SJCRH30 (cell line): ENCODE measurements at regions not wholly inside any gene's neighbourhood (a gene's known extent, or its start where the extent isn't known, plus 50 kb on each side); places are given as distances from the start of the nearest gene placed in this dataset.

ENCODE experiments used
- DNase-seq, 2 experiments: peaks; one replicate each; pipeline ENCODE4 v3.0.0-alpha.2; 2015 to 2020
- H3K27ac ChIP-seq: fragments of 250-450 bp; sonication (Bioruptor Pico); 2 replicates; pipeline ENCODE4 v1.5.1; 2020; ENCODE audit warnings: mild to moderate bottlenecking, moderate library complexity
- H3K27me3 ChIP-seq: fragments of 250-450 bp; sonication (Bioruptor Pico); 2 replicates; pipeline ENCODE4 v1.5.1; 2020; ENCODE audit warnings: mild to moderate bottlenecking, moderate library complexity
- H3K36me3 ChIP-seq: fragments of 250-450 bp; sonication (Bioruptor Pico); 2 replicates; pipeline ENCODE4 v1.5.1; 2020; ENCODE audit warnings: mild to moderate bottlenecking, moderate library complexity
- H3K4me1 ChIP-seq: fragments of 250-450 bp; sonication (Bioruptor Pico); 2 replicates; pipeline ENCODE4 v1.5.1; 2020; ENCODE audit warnings: mild to moderate bottlenecking, moderate library complexity
- H3K4me3 ChIP-seq: fragments of 250-450 bp; sonication (Bioruptor Pico); 2 replicates; pipeline ENCODE4 v1.5.1; 2020; ENCODE audit warnings: mild to moderate bottlenecking, moderate library complexity
- H3K9me3 ChIP-seq: fragments of 250-450 bp; sonication (Bioruptor Pico); replicated peaks from 2 replicates; pipeline ENCODE4 v1.5.1; 2020; ENCODE audit warnings: mild to moderate bottlenecking, moderate library complexity

DNA sequence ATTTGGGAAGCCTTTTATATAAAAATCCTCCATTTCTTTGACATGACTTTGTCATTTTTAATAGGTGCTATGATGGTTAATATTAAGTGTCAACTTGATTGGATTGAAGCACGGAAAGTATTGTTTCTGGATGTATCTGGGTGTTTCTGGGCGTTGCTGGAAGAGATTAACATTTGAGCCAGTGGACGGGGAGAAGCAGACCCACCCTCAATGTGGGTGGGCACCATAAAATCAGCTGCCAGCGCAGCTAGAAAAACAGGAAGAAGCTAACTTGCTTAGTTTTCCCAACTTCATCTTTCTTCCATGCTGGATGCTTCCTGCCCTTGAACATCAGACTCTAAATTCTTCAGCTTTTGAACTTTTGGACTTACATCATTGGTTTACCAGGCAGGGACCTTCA, 1003.0 kb downstream of the SORCS3 start:
- H3K36me3 ChIP-seq: no peaks in the 10 kb centered on the region
- H3K27ac ChIP-seq: no peak overlapping the region
- DNase-seq: no peak
- H3K27me3 ChIP-seq: no peaks in the 10 kb centered on the region
- H3K4me3 ChIP-seq: no peak overlapping the region
- H3K9me3 ChIP-seq: no peaks in the 10 kb centered on the region
- H3K4me1 ChIP-seq: no peaks in the 10 kb centered on the region

DNA sequence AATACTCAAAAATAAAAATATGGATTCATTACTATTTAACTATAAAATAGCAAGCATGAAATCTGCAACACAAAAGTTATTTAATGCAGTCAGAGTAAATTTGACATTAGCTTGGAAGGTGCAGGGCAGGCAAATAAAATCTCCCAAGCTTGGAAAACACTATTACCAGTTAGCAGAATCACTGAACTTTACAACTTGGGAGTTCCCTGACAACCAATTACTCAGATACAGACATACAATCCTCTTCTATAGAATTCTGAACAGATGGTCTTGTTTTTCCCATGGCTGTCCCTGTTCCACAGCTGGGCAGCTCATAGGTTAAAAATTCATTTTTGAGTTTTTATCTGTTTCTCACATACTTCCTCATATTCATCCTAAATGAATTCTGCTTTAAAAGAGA, 1002.6 kb downstream of the SORCS3 start:
- DNase-seq: no peak
- H3K27ac ChIP-seq: no peak overlapping the region
- H3K36me3 ChIP-seq: no peaks in the 10 kb centered on the region
- no peaks in the 10 kb centered on the region for H3K27me3 ChIP-seq
- H3K4me3 ChIP-seq: no peak overlapping the region
- no peaks in the 10 kb centered on the region for H3K4me1 ChIP-seq
- no peaks in the 10 kb centered on the region for H3K9me3 ChIP-seq

DNA sequence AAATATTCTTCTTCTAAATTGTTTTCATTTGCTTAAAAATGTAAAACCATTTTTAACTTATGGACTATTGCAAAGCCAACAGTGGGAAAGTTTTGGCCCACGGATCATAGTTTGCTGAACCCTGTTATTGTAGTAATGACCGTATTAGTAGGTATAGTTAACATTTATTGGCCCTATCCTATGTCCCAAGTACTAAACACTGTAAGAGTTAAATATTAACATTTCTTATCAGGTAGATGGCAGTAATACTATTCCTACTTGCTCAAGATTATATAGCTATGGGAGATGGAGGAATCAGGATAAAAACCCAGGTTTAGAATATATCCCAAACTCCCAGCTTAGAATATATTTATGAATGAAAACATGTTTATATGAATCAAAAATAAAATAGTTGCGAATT, 993.2 kb downstream of the SORCS3 start:
- Histone ChIP-seq H3K9me3 (no peaks in the 10 kb centered on the region), H3K36me3 (no peaks in the 10 kb centered on the region), H3K4me3 (no peak overlapping the region), H3K4me1 (no peaks in the 10 kb centered on the region), H3K27me3 (no peaks in the 10 kb centered on the region), H3K27ac (no peak overlapping the region)
- DNase-seq: no peak

DNA sequence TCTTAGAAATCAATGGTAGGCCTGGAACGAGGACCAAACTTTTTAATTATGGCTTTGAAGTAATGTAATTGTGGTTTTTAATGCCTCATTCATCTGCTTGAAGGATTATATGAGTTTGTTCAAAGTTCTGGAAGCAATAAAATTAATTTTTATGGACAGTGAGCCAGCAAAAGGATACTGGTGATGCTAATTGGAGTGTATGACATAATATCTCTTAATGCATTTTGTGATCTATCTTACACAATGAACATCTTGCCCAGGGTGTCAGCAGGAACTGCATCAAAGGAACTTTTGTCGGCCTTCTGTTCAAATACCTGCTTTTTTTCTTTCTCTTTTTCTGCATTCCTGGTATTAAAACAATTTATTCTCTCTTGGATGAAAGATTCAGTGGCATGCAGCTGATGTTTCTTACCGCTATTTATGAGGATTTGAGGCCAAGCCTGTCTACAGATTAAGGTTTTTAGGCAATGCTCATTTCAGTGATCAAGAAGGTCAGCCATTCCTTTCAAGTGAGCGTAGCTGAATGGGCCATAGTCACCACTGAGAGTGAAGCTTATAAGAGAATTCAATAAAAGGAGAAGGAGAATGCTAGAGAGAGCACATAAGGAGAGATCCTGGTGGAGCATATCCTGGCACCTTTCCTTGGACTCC, 974.8 kb downstream of the SORCS3 start:
- Histone ChIP-seq H3K36me3 (no peaks in the 10 kb centered on the region), H3K4me1 (no peaks in the 10 kb centered on the region), H3K4me3 (no peak overlapping the region), H3K27me3 (no peaks in the 10 kb centered on the region; the same call in 1 of the 2 replicates), H3K9me3 (no peaks in the 10 kb centered on the region), H3K27ac (no peak overlapping the region)
- DNase-seq: no peak

DNA sequence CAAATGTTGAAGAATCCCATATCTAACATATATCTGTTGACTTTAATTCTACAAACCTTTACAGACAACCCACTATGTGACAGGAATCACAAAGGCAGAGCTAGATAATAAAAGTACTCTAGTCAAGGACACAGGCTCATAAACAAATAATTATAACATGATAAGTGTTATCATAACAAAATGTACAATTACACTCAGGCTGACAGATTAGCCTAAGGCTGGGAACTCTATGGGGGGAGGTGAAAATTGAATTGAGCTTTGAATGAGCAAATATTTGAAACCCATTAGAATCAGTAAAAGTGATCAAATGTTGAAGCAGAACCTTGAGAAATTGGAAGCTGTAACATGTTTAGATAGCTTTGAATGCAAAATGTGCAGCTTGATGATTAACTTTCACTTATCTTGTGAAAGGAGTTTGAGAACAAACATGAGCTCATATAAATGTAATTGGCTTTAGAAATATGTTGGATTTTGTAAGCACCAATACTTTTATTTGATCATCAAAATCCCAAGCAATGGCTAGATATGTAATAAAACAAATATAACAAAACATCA, 970.2 kb downstream of the SORCS3 start:
- Histone ChIP-seq H3K9me3 (no peaks in the 10 kb centered on the region), H3K4me3 (no peak overlapping the region), H3K27ac (no peak overlapping the region), H3K4me1 (no peaks in the 10 kb centered on the region), H3K27me3 (no peaks in the 10 kb centered on the region; the same call in 1 of the 2 replicates), H3K36me3 (no peaks in the 10 kb centered on the region)
- DNase-seq: no peak

DNA sequence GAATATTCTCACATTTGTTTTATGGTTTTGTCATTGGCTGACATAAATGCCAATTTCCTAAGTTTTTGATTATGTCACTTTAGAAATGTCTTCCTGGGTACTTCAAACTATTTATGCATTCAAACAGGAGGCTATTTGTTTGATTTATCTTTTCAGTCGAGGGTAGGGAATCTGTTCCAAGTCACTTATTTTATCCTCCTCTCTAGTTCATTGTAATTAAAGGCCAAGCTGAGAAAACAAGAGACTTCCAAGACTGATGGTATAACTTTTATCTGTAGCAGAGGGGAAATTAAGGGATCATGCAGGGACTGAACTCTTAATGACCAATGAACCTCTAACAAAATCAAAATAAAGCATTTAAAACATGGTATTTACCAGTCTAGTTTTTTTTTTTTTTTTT, 968.4 kb downstream of the SORCS3 start:
- H3K36me3 ChIP-seq: no peaks in the 10 kb centered on the region

DNA sequence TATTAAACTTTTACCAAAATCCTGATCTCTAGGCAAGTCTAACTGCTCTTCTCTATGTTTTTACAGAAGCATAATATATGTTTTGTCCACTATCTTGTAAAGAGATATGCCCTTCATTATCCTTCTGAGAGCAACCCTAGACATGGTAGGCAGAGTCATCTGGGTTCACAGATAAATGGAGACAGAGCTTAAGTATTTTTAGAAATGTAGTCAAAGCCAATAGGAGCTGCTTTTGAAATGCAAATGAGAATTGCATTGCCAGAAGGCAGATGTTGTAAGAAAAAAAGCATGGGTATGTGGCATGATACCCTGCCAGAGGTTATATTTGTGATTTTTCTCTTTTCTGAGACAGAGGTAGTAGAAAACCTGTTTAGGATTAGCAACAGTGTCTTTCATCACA, 964.8 kb downstream of the SORCS3 start:
- Histone ChIP-seq H3K27me3 (no peaks in the 10 kb centered on the region; the same call in 1 of the 2 replicates), H3K36me3 (no peaks in the 10 kb centered on the region), H3K27ac (no peak overlapping the region), H3K4me3 (no peak overlapping the region), H3K9me3 (no peaks in the 10 kb centered on the region), H3K4me1 (no peaks in the 10 kb centered on the region)
- DNase-seq: no peak

More for the DNA sequence above, 968.4 kb downstream of the SORCS3 start:
- no peaks in the 10 kb centered on the region for H3K9me3 ChIP-seq
- no peak overlapping the region for H3K27ac ChIP-seq
- H3K4me1 ChIP-seq: no peaks in the 10 kb centered on the region
- H3K4me3 ChIP-seq: no peak overlapping the region
- DNase-seq: no peak
- no peaks in the 10 kb centered on the region for H3K27me3 ChIP-seq

DNA sequence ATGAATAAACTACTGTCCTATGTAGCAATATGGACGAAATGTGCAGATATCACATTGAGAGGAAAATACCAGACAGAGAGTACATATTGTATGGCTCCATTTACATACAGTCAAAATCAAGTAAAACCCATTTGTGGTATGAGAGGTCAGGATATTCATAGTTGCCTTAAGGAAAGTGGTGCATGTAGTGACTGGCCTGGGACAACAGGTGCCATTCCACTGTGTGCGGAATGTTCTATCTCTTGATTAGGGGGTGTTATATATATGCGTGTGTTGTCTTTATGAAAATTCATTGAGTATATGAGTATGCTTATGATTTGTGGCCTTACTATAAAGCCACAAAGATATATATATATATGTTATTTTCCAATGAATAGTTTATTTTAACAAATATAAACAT, 964.0 kb downstream of the SORCS3 start:
- no peak overlapping the region for H3K27ac ChIP-seq
- H3K36me3 ChIP-seq: no peaks in the 10 kb centered on the region
- DNase-seq: no peak
- no peaks in the 10 kb centered on the region for H3K9me3 ChIP-seq
- H3K27me3 ChIP-seq: no peaks in the 10 kb centered on the region; the same call in 1 of the 2 replicates
- H3K4me1 ChIP-seq: no peaks in the 10 kb centered on the region
- H3K4me3 ChIP-seq: no peak overlapping the region

DNA sequence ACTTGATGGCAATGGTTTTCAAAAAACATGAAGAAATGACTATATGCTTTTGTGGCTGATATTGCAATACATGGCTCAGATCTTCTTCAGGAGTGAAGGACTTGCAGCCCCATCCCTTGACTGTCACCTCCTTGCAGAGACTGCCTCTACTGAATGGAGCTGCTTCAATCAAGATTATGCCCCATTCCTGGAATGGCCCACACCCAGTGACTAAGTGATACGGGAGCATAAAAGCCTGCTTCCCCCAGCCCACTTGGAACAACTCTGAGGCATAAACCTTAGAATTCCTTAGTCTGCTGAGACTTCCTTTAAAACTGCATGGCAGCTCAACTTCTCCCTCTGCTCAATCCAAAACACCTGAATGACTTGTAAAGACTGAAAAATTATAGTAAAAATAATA, 957.1 kb downstream of the SORCS3 start:
- H3K36me3 ChIP-seq: no peaks in the 10 kb centered on the region
- H3K9me3 ChIP-seq: no peaks in the 10 kb centered on the region
- no peak overlapping the region for H3K4me3 ChIP-seq
- DNase-seq: no peak
- H3K4me1 ChIP-seq: no peaks in the 10 kb centered on the region
- H3K27me3 ChIP-seq: no peaks in the 10 kb centered on the region; the same call in 1 of the 2 replicates
- no peak overlapping the region for H3K27ac ChIP-seq

DNA sequence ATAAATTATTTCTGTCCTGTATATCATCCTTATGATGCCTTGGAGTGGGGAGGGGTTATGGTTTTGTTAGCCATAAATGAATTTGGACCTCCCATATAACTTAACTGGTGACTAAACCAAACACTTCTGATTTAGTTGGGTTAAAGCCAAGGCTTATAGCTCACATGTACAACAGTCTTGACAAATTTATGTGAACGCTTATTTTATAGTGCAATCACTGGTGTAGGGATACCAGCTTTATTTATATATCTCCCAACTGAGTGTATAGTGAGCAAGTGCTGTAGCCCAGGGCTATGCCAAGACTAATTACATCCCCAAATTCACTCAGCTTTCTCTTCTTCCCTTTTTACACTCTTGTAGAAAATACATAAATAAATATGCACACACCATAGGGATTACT, 956.2 kb downstream of the SORCS3 start:
- DNase-seq: no peak
- Histone ChIP-seq H3K9me3 (no peaks in the 10 kb centered on the region), H3K4me3 (no peak overlapping the region), H3K27ac (no peak overlapping the region), H3K36me3 (no peaks in the 10 kb centered on the region), H3K27me3 (no peaks in the 10 kb centered on the region; the same call in 1 of the 2 replicates), H3K4me1 (no peaks in the 10 kb centered on the region)

DNA sequence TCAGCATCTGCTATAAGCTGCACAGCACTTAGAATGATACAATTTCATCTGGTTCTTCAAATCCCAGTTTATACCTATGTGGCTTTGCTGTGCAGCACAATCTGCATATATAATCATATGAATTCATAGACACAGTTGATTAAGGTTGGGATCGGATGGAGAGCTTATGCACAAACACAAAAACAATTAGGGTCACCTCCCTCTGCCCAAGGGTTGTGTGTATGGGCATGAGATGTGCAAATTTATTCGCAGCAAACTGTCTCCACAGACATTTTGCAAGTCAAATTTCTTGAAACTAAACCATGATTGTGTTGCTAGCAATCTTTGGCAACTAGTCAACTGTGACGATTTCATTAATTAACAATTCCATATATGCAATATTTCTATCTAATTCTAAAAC, 955.7 kb downstream of the SORCS3 start:
- Histone ChIP-seq H3K9me3 (no peaks in the 10 kb centered on the region), H3K4me3 (no peak overlapping the region), H3K27me3 (no peaks in the 10 kb centered on the region; the same call in 1 of the 2 replicates), H3K4me1 (no peaks in the 10 kb centered on the region), H3K36me3 (no peaks in the 10 kb centered on the region), H3K27ac (no peak overlapping the region)
- no peak for DNase-seq

DNA sequence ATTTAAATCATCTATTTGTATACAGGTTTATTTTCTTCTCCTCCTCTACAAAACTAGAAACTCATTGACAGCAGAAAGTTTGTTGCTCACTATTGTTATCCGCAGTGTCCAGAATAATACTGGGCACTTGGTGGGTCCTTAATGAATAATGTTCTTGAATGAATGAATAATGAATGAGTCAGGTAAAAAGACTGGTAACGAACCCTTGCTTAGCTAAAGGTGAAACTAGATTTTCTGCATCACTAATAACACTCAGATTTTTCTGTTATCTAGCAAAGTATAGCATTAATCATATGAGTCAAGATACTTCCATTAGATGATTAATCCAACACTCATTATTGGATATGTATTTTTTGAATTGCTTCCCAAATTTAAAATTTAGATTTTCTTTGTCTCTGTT, 953.2 kb downstream of the SORCS3 start:
- DNase-seq: no peak
- Histone ChIP-seq H3K27me3 (no peaks in the 10 kb centered on the region), H3K36me3 (no peaks in the 10 kb centered on the region), H3K9me3 (no peaks in the 10 kb centered on the region), H3K4me3 (no peak overlapping the region), H3K27ac (no peak overlapping the region), H3K4me1 (no peaks in the 10 kb centered on the region)

DNA sequence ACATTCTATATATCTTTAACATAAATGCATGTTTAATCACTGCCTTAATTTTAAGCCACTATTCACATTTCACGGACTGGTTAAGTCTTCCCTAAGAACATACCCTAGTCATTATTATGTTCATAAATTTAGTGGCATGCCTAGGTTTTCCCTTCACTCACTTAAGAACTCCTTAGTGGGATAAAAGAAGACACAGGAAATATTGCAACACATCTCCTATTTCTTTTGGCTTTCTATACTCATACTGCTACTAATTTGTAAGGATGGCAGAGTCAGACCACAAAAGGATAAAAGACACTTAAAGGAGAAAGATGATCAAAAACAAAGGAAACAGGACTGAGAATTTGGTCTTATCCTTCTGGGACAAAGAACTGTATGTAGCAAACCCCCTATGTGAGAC, 951.4 kb downstream of the SORCS3 start:
- Histone ChIP-seq H3K27me3 (no peaks in the 10 kb centered on the region), H3K27ac (no peak overlapping the region), H3K4me3 (no peak overlapping the region), H3K9me3 (no peaks in the 10 kb centered on the region), H3K36me3 (no peaks in the 10 kb centered on the region), H3K4me1 (no peaks in the 10 kb centered on the region)
- DNase-seq: no peak

DNA sequence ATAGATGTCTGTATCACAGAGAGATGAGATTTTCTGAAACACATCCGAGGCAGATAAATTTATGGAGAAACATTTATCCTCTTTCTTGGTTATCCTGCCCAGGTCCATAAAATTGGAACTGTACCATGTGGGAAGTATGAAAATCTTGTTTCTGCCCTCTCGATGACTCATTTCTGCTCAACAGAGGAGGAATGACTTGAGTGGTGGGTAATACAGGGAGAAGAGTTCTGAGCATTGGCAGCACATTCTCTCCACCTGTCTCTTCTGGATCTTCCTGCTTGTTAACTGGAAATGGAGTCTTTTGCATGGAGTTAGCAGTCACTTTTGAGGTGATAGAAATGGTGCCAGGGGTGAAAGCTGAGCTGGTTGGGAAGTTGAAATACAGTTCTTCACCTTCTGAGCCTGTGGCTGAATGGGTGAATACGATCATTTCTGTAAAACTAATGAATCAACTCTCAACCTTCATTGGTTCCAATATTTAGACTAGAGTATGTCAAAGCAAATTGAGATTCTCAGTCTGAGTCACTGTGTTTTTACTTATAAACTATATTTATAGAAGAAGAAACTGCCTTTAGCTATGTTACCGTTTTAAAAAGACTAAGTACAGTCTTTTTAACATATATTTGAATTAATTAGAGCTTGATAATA, 945.5 kb downstream of the SORCS3 start:
- no peak overlapping the region for H3K4me3 ChIP-seq
- DNase-seq: peak; percentile 11 to 13
- peak overlapping the region; percentile 17; the same call in 1 of the 2 replicates for H3K27ac ChIP-seq
- H3K27me3 ChIP-seq: no peaks in the 10 kb centered on the region
- H3K9me3 ChIP-seq: no peaks in the 10 kb centered on the region; the same call in 1 of the 2 replicates
- H3K36me3 ChIP-seq: no peaks in the 10 kb centered on the region
- H3K4me1 ChIP-seq: peaks cover 24% of the 10 kb centered on the region; the same call in 1 of the 2 replicates

DNA sequence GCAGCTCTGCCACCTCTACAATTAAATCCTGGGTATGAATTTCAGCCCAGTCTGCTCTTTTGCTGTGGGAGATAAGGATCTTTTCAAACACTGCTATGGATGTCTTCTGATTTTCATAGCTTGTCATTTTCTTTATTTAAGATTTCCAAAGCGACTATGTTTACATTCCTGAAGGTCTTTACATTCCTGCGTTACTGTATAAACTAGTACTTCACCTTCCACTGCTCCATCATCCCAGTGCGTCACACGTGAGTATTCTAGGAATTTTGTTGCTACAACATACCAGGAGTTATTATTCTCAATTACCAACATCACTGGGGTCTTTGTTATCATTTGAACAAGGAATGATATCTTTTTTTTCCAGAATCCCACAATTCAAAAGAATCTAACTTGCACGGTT, 944.7 kb downstream of the SORCS3 start:
- no peak overlapping the region for H3K4me3 ChIP-seq
- H3K9me3 ChIP-seq: no peaks in the 10 kb centered on the region; the same call in 1 of the 2 replicates
- no peaks in the 10 kb centered on the region for H3K27me3 ChIP-seq
- peak; percentile 3 to 22 for DNase-seq
- peak overlapping the region; percentile 17; the same call in 1 of the 2 replicates for H3K27ac ChIP-seq
- no peaks in the 10 kb centered on the region for H3K36me3 ChIP-seq
- H3K4me1 ChIP-seq: peaks cover 26% of the 10 kb centered on the region; the same call in 1 of the 2 replicates
